ENCODE measurements at regions not wholly inside any gene's neighbourhood (a gene's known extent, or its start where the extent isn't known, plus 50 kb on each side); places are given as distances from the start of the nearest gene placed in this dataset.
"Not testable (repeated sequence)": the region's sequence is repeated elsewhere in the genome, so short reads cannot be mapped to it uniquely, and the experiment has no call there.

- no peak for DNase-seq (ENCODE audit: low read depth in 4 of 4, low spot score in 3 of 4)
Observed at GRCh38 chr7:12002428-12002827, 170.4 kb upstream of the THSD7A start.

DNA sequence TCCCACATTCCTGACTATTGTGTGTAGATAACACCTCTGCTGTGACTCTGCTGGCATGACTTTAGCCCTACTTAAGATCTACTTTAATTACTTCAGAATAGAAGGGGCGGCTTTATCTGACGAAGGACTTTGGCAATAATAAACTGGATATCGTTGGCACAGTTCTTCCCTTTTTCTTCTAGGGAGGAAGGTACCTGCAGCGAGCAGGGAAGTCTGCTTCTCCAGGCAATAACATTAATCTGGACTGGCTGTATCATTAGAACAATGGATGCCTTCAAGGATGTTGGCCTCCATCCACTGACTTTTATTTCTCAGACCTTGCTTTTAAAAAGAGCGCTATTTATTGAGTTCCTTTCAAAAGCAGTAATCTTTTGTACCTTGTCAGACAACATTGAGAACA is 172.6 kb upstream of the THSD7A start:
- no peak for DNase-seq (ENCODE audit: low read depth in 4 of 4, low spot score in 3 of 4)

DNA sequence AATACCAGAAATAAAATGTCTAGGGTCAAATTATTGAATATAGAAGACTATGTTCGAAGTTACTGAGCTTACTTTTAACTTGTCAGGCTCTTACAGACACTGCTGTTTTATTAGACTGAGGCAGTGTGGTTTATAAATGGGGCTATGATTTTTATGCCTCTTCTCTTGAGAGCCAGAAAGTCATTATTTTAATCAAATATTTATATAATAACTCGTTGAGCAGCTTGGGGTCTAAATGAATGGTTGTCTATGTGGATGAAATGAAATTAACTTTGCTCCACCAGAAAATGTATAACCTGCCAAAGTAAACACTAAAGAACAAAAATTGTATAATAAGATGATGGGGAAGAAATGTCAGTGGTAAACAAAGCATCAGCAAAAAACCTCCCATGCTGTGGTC is 175.6 kb upstream of the THSD7A start:
- no peak for DNase-seq (ENCODE audit: low read depth in 4 of 4, low spot score in 3 of 4)

DNA sequence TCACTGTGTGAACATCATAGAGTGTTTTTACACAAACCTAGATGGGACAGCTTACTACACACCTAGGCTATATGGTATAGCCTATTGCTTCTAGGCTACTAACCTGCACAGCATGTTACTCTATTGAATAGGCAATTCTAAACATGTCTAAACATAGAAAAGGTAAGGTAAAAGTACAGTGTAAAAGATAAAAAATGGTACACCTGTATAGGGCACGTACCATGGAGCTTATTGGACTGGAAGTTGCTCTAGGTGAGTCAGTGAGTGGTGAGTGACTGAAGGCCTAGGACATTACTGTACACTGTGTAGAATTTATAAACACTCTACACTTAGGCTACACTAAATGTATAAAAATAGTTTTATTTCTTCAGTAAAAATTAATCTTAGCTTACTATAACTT is 182.0 kb upstream of the THSD7A start:
- no peak for DNase-seq (ENCODE audit: low read depth in 4 of 4, low spot score in 3 of 4)

DNA sequence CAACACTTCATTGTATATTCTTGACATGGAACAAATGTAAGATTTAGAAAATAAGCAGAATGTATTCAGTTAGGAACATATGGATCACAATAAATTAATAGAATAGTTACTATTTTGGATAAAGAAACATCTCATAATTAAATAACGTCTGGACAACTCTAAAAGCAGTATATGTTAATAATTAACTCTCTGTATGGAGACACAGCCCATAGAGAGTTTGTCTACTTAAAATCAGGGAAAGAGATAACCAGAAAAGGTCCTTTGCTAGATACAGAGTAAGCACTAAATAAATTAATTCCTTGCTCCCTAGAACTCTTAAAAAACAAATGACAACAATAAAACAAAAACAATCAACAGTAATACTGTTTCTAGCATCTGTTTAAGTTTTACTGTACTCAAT is 184.4 kb upstream of the THSD7A start:
- no peak for DNase-seq (ENCODE audit: low read depth in 4 of 4, low spot score in 3 of 4)

- DNase-seq (ENCODE audit: low read depth in 4 of 4, low spot score in 3 of 4): no peak
Observed at GRCh38 chr7:12017046-12017445, 185.0 kb upstream of the THSD7A start.

DNA sequence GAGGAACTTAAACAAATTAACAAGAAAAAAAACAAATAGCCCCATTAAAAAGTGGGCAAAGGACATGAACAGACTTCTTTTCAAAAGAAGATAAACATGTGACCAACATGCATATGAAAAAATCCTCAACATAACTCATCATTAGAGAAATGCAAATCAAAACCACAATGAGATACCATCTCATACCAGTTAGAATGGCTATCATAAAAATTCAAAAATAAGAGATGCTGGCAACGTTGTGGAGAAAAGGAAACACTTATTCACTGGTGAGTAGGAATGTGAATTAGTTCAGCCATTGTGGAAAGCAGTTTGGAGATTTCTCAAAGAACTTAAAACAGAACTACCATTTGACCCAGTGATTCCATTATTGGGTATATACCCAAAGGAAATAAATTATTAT is 189.1 kb upstream of the TMEM106B start:
- not testable (repeated sequence) for DNase-seq (ENCODE audit: low read depth in 4 of 4, low spot score in 3 of 4)

- DNase-seq (ENCODE audit: low read depth in 4 of 4, low spot score in 3 of 4): no peak
Observed at GRCh38 chr7:12025246-12025645, 185.8 kb upstream of the TMEM106B start.

DNA sequence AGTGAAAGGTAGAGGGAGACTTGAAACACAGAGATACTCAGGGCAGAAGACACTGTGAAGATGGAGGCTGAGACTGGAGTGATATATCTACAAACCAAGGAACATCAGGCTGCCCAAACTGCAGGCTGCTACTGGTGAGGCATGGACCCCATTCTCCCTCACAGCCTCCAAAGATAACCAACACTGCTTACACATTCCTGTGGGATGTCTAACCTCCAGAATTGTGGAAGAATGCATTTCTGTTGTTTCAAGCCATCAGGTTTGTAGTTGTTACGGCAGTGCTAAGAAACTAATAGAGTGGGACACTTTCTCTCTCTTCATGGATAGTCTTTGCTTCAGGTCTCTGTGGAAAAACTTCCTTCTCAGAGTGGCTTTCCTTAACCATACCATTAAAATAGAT is 182.6 kb upstream of the TMEM106B start:
- no peak for DNase-seq (ENCODE audit: low read depth in 4 of 4, low spot score in 3 of 4)

DNA sequence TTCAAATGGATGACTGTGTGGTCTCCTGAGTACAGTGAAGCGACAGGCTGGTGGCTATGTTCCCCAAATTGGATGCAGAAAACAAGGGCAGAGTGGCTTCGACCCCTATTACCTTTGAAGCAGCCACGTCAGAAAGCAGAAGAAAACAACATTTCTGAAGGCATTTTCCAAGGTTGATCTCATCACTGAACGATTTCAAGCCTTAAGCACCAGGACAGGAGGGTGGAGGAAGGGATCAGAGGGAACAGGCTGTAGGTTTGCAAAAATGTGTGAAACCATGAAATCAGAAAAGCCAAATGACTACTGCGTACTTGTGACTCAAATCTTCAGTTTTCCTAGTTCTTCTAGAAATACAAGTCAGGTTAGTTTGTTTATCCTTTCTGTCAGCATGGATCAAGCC is 181.0 kb upstream of the TMEM106B start:
- DNase-seq (ENCODE audit: low read depth in 4 of 4, low spot score in 3 of 4): no peak

DNA sequence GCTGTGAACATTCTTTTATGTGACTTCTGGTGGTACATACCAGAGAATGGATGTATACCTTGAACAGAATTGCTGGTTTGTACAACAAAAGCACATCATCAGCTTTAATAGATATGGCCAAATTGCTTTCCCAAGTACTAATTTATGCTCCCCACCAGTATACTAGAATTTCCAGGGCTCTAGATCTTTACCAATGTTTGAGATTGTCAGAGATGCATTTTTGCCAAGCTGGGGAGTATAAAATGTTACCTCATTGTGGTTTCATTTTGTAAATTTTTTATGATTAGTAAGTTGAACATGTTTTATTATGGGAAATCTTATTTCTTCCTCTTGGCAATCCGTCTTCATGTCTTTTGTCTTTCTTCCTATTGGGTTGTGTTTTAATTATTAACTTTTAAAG is 179.9 kb upstream of the TMEM106B start:
- no peak for DNase-seq (ENCODE audit: low read depth in 4 of 4, low spot score in 3 of 4)

- no peak for DNase-seq (ENCODE audit: low read depth in 4 of 4, low spot score in 3 of 4)
Observed at GRCh38 chr7:12031638-12032037, 179.5 kb upstream of the TMEM106B start.

- no peak for DNase-seq (ENCODE audit: low read depth in 4 of 4, low spot score in 3 of 4)
Observed at GRCh38 chr7:12032146-12032545, 178.9 kb upstream of the TMEM106B start.

DNA sequence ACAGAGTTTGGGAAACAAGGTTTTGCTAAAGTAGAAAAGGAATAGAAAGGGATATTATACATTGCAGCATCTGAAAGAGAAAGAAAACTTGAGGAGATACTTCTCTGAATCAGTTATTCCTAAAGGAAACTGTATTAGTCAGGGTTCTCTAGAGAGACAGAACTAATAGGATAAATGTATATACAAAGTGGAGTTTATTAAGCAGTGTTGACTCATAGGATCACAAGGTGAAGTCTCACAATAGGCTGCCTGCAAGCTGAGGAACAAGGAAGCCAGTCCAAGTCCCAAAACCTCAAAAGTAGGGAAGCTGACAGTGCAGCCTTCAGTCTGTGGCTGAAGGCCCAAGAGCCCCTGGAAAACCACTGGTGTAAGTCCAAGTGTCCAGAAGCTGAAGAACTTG is 167.6 kb upstream of the TMEM106B start:
- DNase-seq (ENCODE audit: low read depth in 4 of 4, low spot score in 3 of 4): not testable (repeated sequence)

DNA sequence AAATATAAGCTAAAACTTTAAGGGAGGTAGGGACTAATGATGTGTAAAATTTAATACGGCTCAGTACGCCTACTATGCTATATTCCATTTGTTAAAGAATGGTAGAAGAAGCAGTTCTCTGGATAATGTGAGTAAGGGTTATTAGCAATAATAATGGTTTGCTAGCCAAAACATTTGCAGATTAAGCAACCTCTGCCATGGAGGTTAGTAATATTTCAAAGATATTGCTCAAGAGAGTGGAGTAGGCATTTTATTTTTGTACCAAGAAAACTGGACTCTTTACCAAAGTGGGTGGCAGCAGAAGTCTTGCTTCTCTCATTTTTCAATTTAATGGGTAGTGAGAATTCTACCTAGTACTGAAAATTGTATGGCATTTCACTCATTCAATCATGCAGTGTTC is 158.9 kb upstream of the TMEM106B start:
- no peak for DNase-seq (ENCODE audit: low read depth in 4 of 4, low spot score in 3 of 4)

DNA sequence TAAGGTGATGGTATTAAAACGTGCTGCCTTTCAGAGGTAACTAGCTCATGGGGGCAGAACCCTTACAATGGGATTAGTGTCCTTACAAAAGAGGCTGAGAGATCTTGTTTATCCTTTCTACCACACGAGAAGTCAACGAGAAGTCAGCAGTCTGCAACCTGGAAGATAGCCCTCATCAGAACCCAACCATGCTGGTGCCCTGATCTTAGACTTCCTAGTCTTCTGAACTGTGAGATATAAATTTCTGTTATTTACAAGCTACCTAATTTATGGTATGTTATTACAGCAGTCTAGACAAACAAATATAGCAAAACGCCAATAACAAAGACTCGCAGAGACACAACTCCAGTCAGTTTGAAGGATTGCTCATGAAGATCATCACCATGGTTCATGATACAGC is 157.5 kb upstream of the TMEM106B start:
- no peak for DNase-seq (ENCODE audit: low read depth in 4 of 4, low spot score in 3 of 4)

DNA sequence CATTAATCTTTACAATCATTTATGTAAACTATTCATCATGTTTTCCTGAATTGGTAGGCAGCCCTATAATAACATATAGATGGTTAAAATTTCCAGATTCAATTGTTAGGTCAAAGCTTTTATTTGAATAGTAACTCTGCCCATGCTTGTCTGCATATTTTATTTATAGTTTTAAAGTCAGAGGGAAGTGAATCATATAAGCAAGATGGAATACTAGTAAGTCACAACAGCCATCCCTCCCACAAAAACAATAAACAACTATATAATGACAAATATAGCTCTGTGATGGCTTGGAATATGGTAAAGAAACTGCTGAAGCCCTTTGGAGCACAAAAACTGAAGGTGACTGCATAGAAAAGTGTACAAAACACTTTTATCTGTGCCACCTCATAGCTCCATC is 156.3 kb upstream of the TMEM106B start:
- no peak for DNase-seq (ENCODE audit: low read depth in 4 of 4, low spot score in 3 of 4)

DNA sequence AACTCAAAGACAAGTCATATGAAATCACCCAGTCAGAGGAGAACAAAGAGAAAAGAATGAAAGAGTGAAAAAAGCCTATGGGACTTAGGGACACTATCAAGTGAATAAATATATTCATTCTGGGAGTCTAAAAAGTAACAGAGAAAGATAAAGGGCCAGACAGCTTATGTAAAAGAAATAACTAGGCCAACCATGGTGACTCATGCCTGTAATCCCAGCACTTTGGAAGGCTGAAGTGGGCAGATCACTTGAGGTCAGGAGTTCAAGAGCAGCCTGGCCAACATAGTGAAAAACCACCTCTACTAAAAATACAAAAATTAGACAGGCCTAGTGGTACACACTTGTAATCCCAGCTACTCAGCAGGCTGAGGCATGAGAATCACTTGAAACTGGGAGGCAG is 154.7 kb upstream of the TMEM106B start:
- no peak for DNase-seq (ENCODE audit: low read depth in 4 of 4, low spot score in 3 of 4)

DNA sequence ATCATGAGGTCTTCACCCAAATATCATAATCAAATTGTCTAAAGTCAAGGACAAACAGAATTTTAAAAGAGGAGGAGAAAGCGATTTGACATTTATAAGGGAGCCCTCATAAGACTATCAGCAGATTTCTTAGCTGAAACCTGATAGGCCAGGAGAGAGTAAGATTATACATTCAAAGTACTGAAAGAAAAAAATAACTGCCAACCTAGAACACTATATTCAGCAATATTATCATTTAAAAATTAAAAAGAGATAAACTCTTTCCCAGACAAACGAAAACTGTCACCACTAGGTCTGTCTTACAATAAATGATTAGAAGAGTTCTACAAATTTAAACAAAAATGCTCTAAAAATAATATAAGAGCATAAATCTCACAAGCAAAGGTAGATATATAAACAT is 154.1 kb upstream of the TMEM106B start:
- no peak for DNase-seq (ENCODE audit: low read depth in 4 of 4, low spot score in 3 of 4)

- DNase-seq (ENCODE audit: low read depth in 4 of 4, low spot score in 3 of 4): no peak
Observed at GRCh38 chr7:12062062-12062461, 149.0 kb upstream of the TMEM106B start.

- no peak for DNase-seq (ENCODE audit: low read depth in 4 of 4, low spot score in 3 of 4)
Observed at GRCh38 chr7:12064586-12065127, 146.4 kb upstream of the TMEM106B start.

DNA sequence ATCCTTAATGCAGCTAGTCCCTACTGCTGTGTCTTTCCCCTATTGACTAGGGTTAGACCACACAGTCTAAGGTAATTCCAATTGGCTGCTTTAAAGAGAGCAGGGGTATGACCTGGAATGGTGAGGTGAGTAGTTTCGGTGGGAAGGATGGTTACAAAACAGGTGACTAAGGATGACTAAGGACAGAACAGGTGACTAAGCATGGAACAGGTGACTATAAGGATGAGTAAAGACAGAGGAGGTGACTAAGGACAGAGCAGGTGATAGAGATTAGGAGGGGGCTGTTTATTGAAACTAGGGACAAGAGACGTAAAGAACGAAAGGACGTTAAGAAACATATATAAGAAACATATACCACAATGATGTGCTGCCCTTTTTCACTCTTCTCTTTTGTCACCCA is 145.1 kb upstream of the TMEM106B start:
- DNase-seq (ENCODE audit: low read depth in 4 of 4, low spot score in 3 of 4): no peak

DNA sequence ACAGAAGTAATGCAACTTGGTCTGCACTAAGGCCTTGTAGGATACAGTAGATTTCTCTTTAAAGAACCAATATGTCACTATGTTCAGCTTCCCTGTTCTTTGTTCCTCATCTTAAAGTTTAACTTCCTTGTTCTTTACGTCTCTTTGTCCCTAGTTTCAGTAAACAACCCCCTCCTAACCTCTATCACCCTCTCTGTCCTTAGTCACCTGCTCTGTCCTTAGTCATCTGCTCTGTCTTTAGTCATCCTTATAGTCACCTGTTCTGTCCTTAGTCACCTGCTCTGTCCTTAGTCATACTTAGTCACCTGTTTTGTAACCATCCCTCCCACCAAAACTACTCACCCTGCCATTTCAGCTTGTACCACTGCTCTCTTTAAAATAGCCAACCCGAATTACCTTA is 144.6 kb upstream of the TMEM106B start:
- DNase-seq (ENCODE audit: low read depth in 4 of 4, low spot score in 3 of 4): no peak
